SK-N-MC (cell line): ENCODE measurements at regions not wholly inside any gene's neighbourhood (a gene's known extent, or its start where the extent isn't known, plus 50 kb on each side); places are given as distances from the start of the nearest gene placed in this dataset.

ENCODE experiments used
- EZH2 ChIP-seq: fragments of 200-600 bp; sonication (generic); IDR thresholded peaks from one replicate; pipeline ENCODE4 v1.6.1; 2017; ENCODE audit warnings: antibody characterized with exemption
- POLR2AphosphoS5 ChIP-seq: IDR thresholded peaks from 2 replicates; pipeline ENCODE4 v1.6.1; 2012; ENCODE audit warnings: mild to moderate bottlenecking, low read depth, low read length, borderline replicate concordance

DNA sequence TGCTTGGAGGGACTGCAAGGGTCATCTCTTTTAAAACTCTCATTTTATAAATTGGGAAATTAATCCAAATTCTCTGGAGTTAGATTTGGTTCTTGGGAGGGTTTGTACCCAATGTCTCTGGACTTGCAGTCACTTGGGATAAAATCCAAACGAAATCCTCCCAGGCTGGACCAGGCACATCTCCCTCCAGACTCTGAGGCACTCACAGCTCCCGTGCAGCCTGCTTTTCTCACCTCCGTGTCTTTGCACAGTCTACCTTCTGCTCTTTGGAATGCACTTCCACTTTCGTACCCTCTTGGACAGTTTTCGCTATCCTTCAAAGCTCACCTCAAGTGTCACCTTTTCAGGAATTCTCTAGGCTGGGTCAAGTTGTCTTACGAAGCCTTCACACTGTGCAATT is 166.3 kb downstream of the MYCN start:
- TF ChIP-seq POLR2AphosphoS5, result no peak
- no peak for TF ChIP-seq EZH2
